ENCODE measurements at regions not wholly inside any gene's neighbourhood (a gene's known extent, or its start where the extent isn't known, plus 50 kb on each side); places are given as distances from the start of the nearest gene placed in this dataset.

DNA sequence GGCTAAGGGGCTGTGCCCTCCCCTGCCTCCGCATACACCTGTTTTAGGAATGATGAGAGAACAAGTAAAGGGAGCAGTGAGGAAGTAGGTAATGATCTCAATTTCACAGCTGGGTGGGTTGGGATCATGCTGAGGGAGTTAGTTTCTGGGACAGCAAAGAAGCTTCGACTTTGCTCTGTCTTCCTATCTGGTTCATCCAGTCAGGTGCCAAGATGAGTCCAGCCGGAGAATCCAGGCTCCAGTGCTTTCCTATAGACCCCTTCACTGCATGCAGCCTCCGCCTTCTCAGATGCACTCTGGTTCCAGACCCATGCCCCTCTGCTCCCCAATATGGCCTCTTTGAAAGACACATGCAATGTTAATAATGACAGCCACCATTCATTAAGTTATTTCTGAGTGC, 119.1 kb upstream of the NCAM1 start:
- H3K27me3 Mint-ChIP-seq: no peaks in the 10 kb centered on the region
- no peaks in the 10 kb centered on the region for H3K9me3 Mint-ChIP-seq
- no peaks in the 10 kb centered on the region for H3K4me1 Mint-ChIP-seq
- intact Hi-C loops (cut with micrococcal nuclease): no loop called here
- H3K27ac Mint-ChIP-seq: no peak overlapping the region
- no peaks in the 10 kb centered on the region for H3K36me3 Mint-ChIP-seq (ENCODE audit: low read depth)
- H3K4me3 Mint-ChIP-seq: no peak overlapping the region
- DNase-seq: no peak

- DNase-seq: no peak
- no peaks in the 10 kb centered on the region for H3K36me3 Mint-ChIP-seq (ENCODE audit: low read depth)
- H3K4me3 Mint-ChIP-seq: no peak overlapping the region
- intact Hi-C loops (cut with micrococcal nuclease): no loop called here
- no peaks in the 10 kb centered on the region for H3K27me3 Mint-ChIP-seq
- H3K27ac Mint-ChIP-seq: no peak overlapping the region
- H3K4me1 Mint-ChIP-seq: no peaks in the 10 kb centered on the region
- no peaks in the 10 kb centered on the region for H3K9me3 Mint-ChIP-seq
These were observed 116.7 kb upstream of the NCAM1 start for GRCh38 chr11:112844517-112844916.

GRCh38 chr11:112847568-112847967, 113.7 kb upstream of the NCAM1 start:
- Mint-ChIP-seq H3K27ac (no peak overlapping the region), H3K4me3 (no peak overlapping the region), H3K4me1 (no peaks in the 10 kb centered on the region), H3K36me3 (ENCODE audit: low read depth) (no peaks in the 10 kb centered on the region), H3K27me3 (no peaks in the 10 kb centered on the region), H3K9me3 (no peaks in the 10 kb centered on the region)
- intact Hi-C loops (cut with micrococcal nuclease): no loop called here
- no peak for DNase-seq

- intact Hi-C loops (cut with micrococcal nuclease): no loop called here
- no peaks in the 10 kb centered on the region for H3K36me3 Mint-ChIP-seq (ENCODE audit: low read depth)
- H3K27ac Mint-ChIP-seq: no peak overlapping the region
- no peak overlapping the region for H3K4me3 Mint-ChIP-seq
- no peaks in the 10 kb centered on the region for H3K9me3 Mint-ChIP-seq
- DNase-seq: no peak
- H3K27me3 Mint-ChIP-seq: peaks cover 1% of the 10 kb centered on the region
- no peaks in the 10 kb centered on the region for H3K4me1 Mint-ChIP-seq
These were observed 108.9 kb upstream of the NCAM1 start for GRCh38 chr11:112852143-112852866.

DNA sequence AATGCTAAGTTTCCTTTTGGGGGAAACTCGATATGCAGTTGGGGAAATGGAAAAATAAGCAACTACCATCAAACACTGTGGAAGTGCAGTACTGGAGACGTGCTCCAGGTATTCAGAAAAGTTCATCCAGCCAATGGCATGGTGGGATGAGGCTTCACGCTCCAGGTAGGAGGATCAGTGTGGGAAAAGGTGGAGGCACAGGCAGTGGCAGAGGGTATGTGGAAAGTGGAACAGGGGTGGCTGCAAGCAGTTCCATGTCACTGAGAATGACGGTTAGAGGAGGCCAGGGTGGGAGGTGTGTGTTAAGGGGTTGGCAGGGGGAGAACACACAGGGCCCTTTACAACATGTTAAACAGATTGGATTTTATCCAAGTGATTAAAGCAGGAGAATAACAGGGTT, 105.1 kb upstream of the NCAM1 start:
- Mint-ChIP-seq H3K27ac (no peak overlapping the region), H3K9me3 (peaks cover 10% of the 10 kb centered on the region), H3K4me1 (no peaks in the 10 kb centered on the region), H3K36me3 (ENCODE audit: low read depth) (no peaks in the 10 kb centered on the region), H3K27me3 (peaks cover 1% of the 10 kb centered on the region), H3K4me3 (no peak overlapping the region)
- no peak for DNase-seq
- intact Hi-C loops (cut with micrococcal nuclease): no loop called here

DNA sequence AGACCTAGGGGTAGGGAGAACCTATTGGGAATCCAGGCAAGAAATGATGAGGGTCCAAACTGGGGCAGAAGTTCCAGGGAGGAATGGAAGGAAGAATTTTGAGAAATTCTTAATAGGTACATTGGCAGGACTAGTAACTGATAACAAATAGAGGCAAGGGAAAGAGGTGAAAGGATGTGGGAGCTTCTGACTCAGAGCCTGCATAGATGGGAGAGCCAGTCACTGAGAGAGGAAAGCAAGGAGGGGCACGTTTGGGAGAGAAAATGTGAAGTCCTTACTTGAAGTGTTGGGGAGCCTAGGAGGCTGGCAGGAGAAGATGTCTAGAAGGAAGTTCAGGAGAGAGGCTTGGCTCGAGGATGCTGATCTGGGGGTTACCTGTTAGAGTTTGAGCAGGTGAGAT, 104.6 kb upstream of the NCAM1 start:
- Mint-ChIP-seq H3K36me3 (ENCODE audit: low read depth) (no peaks in the 10 kb centered on the region), H3K27me3 (peaks cover 1% of the 10 kb centered on the region), H3K9me3 (peaks cover 10% of the 10 kb centered on the region), H3K27ac (no peak overlapping the region), H3K4me3 (no peak overlapping the region), H3K4me1 (no peaks in the 10 kb centered on the region)
- DNase-seq: no peak
- intact Hi-C loops (cut with micrococcal nuclease): no loop called here

DNA sequence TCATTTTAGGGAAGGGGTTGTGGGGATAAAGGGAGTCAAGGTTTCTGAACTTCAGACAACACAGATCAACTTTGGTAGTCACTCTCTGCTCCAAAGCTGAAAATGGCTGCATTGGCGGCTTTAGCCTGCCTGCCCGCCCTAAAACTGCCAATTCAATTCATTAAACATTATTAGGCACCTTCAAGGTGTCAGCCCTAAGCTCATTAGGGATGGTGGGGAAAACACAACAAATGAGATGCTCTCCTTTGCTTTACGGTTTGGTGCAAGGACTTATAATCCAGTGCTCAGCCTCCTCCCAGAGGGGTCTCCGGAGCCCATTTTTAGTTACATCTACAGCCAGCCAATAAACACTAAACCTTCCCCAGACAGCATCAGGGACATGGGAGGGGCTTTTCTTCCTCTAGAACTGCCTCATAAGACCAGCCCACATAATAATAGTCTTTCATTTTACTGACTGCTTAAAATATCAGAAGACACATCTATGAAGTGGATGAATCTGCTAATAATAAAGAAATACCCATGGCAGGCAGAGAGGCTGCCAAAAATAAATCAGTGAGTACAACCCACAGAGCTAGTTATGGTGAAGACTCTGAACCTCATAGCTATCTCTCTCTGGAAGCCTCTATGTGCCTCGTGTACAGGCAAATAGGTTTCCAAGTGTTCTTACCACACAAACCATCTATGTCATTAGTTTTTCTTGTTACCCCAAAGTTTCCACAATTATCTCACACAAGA, 102.8 kb upstream of the NCAM1 start:
- no peak for DNase-seq
- Mint-ChIP-seq H3K9me3 (peaks cover 10% of the 10 kb centered on the region), H3K4me1 (no peaks in the 10 kb centered on the region), H3K4me3 (no peak overlapping the region), H3K27me3 (peaks cover 1% of the 10 kb centered on the region), H3K36me3 (ENCODE audit: low read depth) (no peaks in the 10 kb centered on the region), H3K27ac (no peak overlapping the region)
- intact Hi-C loops (cut with micrococcal nuclease): no loop called here

DNA sequence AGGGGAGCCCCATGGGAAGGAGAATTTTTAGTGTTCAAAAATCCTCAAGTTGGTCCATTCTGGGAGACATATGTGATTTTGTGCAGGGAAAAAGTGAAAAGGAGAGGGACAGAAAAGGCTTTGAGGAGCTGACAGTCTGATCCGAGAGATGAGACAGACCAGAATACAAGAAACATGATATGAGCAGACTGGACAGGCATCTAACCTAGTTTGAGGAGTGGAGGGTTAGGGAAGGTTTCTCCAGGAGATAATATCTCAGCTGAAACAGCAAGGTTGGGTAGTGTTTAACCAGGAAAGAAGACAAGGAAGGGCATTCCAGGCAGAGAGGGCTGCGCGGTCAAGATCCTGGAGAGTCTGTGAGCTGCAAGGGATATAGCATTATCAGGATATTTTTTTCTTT, 101.4 kb upstream of the NCAM1 start:
- Mint-ChIP-seq H3K27ac (no peak overlapping the region), H3K9me3 (peaks cover 10% of the 10 kb centered on the region), H3K4me3 (no peak overlapping the region), H3K27me3 (peaks cover 1% of the 10 kb centered on the region), H3K36me3 (ENCODE audit: low read depth) (no peaks in the 10 kb centered on the region), H3K4me1 (no peaks in the 10 kb centered on the region)
- DNase-seq: no peak
- intact Hi-C loops (cut with micrococcal nuclease): no loop called here

DNA sequence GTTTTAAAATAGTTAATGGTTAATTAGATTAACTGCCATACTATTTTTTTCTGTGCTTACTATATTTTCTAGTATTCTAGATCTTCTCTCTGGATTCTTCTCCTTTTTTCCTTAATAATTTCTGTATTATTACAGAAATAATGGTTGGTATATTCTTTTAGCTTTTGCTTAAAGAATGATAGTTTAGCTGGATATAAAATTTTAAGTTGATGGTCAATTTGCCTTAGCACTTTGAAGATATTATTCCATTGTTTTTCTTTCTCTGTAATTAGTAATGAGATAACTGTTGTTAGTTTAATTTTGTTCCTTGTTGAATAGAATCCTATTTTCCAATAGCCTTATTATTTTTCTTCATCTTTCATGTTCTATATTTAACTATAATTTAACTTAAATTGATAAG, 99.9 kb upstream of the NCAM1 start:
- H3K9me3 Mint-ChIP-seq: peaks cover 10% of the 10 kb centered on the region
- intact Hi-C loops (cut with micrococcal nuclease): no loop called here
- H3K4me3 Mint-ChIP-seq: no peak overlapping the region
- H3K4me1 Mint-ChIP-seq: no peaks in the 10 kb centered on the region
- H3K27me3 Mint-ChIP-seq: peaks cover 1% of the 10 kb centered on the region
- DNase-seq: no peak
- H3K36me3 Mint-ChIP-seq (ENCODE audit: low read depth): no peaks in the 10 kb centered on the region
- no peak overlapping the region for H3K27ac Mint-ChIP-seq

GRCh38 chr11:112863305-112863704, 97.9 kb upstream of the NCAM1 start:
- intact Hi-C loops (cut with micrococcal nuclease): no loop called here
- Mint-ChIP-seq H3K4me3 (no peak overlapping the region), H3K27ac (no peak overlapping the region), H3K4me1 (no peaks in the 10 kb centered on the region), H3K36me3 (ENCODE audit: low read depth) (no peaks in the 10 kb centered on the region), H3K27me3 (peaks cover 2% of the 10 kb centered on the region), H3K9me3 (peaks cover 10% of the 10 kb centered on the region)
- no peak for DNase-seq

DNA sequence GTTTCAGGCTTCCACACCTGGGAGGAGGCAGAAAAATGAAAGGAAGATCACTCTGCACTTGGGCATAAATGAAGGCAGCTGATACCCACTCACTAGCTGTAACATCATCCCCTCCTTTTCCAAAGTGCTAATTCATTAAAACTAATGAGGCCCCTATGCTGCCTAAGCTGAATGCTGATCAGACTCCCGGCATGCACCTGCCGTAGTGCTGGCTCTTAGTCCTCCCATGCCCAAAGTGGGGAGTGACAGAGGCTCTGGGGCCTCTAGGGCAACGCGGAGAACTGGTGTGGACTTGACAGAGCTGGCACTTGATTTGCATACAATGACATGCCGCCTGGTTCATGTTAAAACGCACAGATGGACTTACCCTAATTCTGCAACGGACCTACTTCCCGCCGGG, 96.5 kb upstream of the NCAM1 start:
- Mint-ChIP-seq H3K27ac (no peak overlapping the region), H3K36me3 (ENCODE audit: low read depth) (no peaks in the 10 kb centered on the region), H3K4me3 (no peak overlapping the region), H3K27me3 (peaks cover 2% of the 10 kb centered on the region), H3K4me1 (no peaks in the 10 kb centered on the region), H3K9me3 (peaks cover 6% of the 10 kb centered on the region)
- DNase-seq: no peak
- intact Hi-C loops (cut with micrococcal nuclease): no loop called here

GRCh38 chr11:112871909-112872500, 89.2 kb upstream of the NCAM1 start:
- Mint-ChIP-seq H3K4me3 (no peak overlapping the region), H3K27ac (no peak overlapping the region), H3K9me3 (no peaks in the 10 kb centered on the region), H3K27me3 (peaks cover 9% of the 10 kb centered on the region), H3K4me1 (no peaks in the 10 kb centered on the region), H3K36me3 (ENCODE audit: low read depth) (no peaks in the 10 kb centered on the region)
- DNase-seq: no peak
- intact Hi-C loops (cut with micrococcal nuclease): no loop called here

GRCh38 chr11:112874980-112875379, 86.2 kb upstream of the NCAM1 start:
- DNase-seq: no peak
- intact Hi-C loops (cut with micrococcal nuclease): no loop called here
- Mint-ChIP-seq H3K9me3 (no peaks in the 10 kb centered on the region), H3K27ac (no peak overlapping the region), H3K4me1 (no peaks in the 10 kb centered on the region), H3K27me3 (peaks cover 9% of the 10 kb centered on the region), H3K36me3 (ENCODE audit: low read depth) (no peaks in the 10 kb centered on the region), H3K4me3 (no peak overlapping the region)

DNA sequence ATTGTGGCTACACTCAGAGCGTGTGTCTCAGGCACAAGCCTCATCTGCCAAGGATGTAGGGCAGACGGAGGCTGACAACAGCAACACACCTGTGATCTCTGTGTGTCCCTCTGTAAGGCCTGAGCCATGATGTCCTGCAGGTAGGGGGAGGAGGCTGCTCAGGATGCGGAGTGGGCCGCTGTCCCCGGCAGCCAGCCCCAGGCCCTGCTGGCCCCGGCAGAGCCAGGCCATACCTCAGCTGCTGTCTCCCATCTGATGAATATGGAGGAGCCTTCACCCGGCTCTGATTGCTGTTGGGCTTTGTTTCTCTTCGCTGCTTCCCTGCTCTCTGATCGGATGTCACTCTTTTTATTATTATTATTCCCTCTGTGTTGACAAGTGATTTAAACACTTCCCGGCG, 83.6 kb upstream of the NCAM1 start:
- no peaks in the 10 kb centered on the region for H3K9me3 Mint-ChIP-seq
- H3K36me3 Mint-ChIP-seq (ENCODE audit: low read depth): no peaks in the 10 kb centered on the region
- peaks cover 15% of the 10 kb centered on the region for H3K4me1 Mint-ChIP-seq
- peaks cover 7% of the 10 kb centered on the region for H3K27me3 Mint-ChIP-seq
- no peak for DNase-seq
- H3K27ac Mint-ChIP-seq: no peak overlapping the region
- no peak overlapping the region for H3K4me3 Mint-ChIP-seq
- intact Hi-C loops (cut with micrococcal nuclease): no loop called here

Measured in activated CD4-positive, alpha-beta T cell treated with anti-CD3 and anti-CD28 coated beads, Interleukin-2, amount 10 ng/mL, durations not matched to agents 24 days and 14 days (primary cell).